Suprapubic skin (tissue), 4 donors: ENCODE measurements at regions not wholly inside any gene's neighbourhood (a gene's known extent, or its start where the extent isn't known, plus 50 kb on each side); places are given as distances from the start of the nearest gene placed in this dataset.

Source experiments
- DNase-seq, 2 donors: peaks; one replicate each; pipeline ENCODE4 v3.0.0-alpha.2; 2019; ENCODE audit warnings: low spot score in 2 of 2
- H3K27ac ChIP-seq: fragments of 200-600 bp; sonication (generic); one replicate; pipeline ENCODE4 v1.5.1; 2019
- H3K27me3 ChIP-seq: fragments of 200-600 bp; sonication (generic); one replicate; pipeline ENCODE4 v1.5.1; 2019
- H3K36me3 ChIP-seq: fragments of 200-600 bp; sonication (generic); one replicate; pipeline ENCODE4 v1.5.1; 2019
- H3K4me1 ChIP-seq: fragments of 200-600 bp; sonication (generic); one replicate; pipeline ENCODE4 v1.5.1; 2019
- H3K4me3 ChIP-seq: fragments of 200-600 bp; sonication (generic); one replicate; pipeline ENCODE4 v1.5.1; 2019; ENCODE audit warnings: mild to moderate bottlenecking
- H3K9me3 ChIP-seq: fragments of 200-600 bp; sonication (generic); one replicate; pipeline ENCODE4 v1.5.1; 2019
- EP300 ChIP-seq: sonication (generic); formaldehyde crosslinking; IDR thresholded peaks from one replicate; pipeline ENCODE4 v1.6.1; 2017; ENCODE audit warnings: antibody characterized with exemption
- POLR2A ChIP-seq, 2 donors: fragments of 450-650 bp; IDR thresholded peaks; one replicate each; pipeline ENCODE4 v1.6.1; 2017; ENCODE audit warnings: antibody characterized with exemption in 2 of 2, mild to moderate bottlenecking in 2 of 2, moderate library complexity in 2 of 2
- POLR2AphosphoS5 ChIP-seq, 3 donors: sonication (generic); formaldehyde crosslinking; IDR thresholded peaks; one replicate each; pipeline ENCODE4 v1.6.1; 2017; ENCODE audit warnings: antibody characterized with exemption in 3 of 3
- WGBS: methylation state at CpG from one replicate; pipeline ENCODE4 v1.1.5; 2018; 5-methylcytosine and 5-hydroxymethylcytosine counted together
- TF ChIP-seq, protein P1 (sequence below), 2 donors: fragments of 200-600 bp in 1 of 2; fragments of 450-650 bp in 1 of 2; sonication (generic) in 1 of 2; IDR thresholded peaks; one replicate each; pipeline ENCODE4 v1.5.1; 2016 to 2019; ENCODE audit warnings: antibody characterized with exemption in 2 of 2, mild to moderate bottlenecking in 1 of 2, moderate library complexity in 1 of 2

DNA sequence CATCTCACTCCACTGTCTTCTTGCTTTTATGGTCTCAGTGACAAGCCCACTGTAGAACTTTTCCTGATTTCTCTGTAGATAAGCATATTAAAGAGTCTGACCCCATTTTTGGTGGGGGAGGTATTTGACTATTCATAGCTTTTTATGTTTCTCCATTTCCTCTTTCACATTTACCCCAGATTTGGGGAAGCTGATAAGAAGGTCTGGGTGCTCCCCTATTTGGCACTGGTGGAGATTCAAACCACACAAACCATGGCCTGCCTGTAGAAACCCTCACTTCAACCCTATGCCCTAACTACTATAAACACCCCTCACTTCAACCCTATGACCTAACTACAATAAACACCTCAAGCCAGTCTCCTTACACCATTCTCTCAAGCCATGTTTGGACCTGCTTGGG, 196.2 kb upstream of the SYNDIG1 start:
- no peak overlapping the region for H3K4me3 ChIP-seq
- TF ChIP-seq EP300 (no peak), POLR2A (IDR thresholded peaks at IDR 0.05) (no peak), POLR2AphosphoS5 (IDR thresholded peaks at IDR 0.05) (no peak)
- TF ChIP-seq, protein P1, sequence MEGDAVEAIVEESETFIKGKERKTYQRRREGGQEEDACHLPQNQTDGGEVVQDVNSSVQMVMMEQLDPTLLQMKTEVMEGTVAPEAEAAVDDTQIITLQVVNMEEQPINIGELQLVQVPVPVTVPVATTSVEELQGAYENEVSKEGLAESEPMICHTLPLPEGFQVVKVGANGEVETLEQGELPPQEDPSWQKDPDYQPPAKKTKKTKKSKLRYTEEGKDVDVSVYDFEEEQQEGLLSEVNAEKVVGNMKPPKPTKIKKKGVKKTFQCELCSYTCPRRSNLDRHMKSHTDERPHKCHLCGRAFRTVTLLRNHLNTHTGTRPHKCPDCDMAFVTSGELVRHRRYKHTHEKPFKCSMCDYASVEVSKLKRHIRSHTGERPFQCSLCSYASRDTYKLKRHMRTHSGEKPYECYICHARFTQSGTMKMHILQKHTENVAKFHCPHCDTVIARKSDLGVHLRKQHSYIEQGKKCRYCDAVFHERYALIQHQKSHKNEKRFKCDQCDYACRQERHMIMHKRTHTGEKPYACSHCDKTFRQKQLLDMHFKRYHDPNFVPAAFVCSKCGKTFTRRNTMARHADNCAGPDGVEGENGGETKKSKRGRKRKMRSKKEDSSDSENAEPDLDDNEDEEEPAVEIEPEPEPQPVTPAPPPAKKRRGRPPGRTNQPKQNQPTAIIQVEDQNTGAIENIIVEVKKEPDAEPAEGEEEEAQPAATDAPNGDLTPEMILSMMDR (IDR thresholded peaks at IDR 0.05), result no peak
- no peaks in the 10 kb centered on the region for H3K27me3 ChIP-seq
- no peaks in the 10 kb centered on the region for H3K4me1 ChIP-seq
- H3K27ac ChIP-seq, result no peak overlapping the region
- no peaks in the 10 kb centered on the region for H3K9me3 ChIP-seq
- DNase-seq, result no peak
- H3K36me3 ChIP-seq, result no peaks in the 10 kb centered on the region

DNA sequence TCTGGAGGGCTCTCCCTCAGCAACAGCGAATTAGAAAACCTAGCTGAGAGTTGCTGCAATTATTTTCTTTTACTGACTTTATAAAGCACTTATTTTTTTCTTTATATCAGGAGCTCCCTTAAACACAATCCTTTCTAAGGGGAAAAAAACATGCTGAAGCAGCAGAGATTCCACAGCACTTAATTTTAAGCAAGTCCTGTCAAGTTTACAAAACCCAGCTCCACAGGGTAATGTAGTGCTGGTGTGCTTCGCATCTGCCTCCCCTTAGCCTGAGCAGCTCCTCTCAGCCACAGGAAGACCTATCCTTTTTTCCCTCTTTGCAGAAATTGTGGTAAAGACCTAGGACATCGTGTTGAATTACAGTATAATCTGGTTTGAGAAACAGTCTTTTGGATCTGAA, 208.1 kb upstream of the SYNDIG1 start:
- 30% methylated on average over 3 of the region's 3 CpGs for WGBS

DNA sequence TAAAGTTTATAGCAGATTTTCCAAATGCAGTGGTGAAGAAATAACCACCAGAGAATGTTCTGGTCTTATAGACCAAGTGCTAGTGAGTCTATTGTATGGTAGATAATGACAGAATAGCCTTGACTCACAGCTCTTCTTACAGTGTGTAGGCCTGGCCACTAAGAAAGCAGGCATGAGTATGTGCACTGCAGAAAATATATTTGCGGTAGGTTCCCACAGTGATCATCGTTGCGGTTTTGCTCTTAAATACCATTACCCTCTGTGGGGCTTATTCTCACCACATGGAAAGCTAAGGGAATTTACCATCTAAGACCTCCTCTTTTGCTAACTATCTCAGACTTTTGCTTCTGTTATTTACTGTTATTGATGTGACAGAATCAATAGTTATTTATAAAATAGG, 212.3 kb upstream of the SYNDIG1 start:
- no peaks in the 10 kb centered on the region for H3K27me3 ChIP-seq
- H3K36me3 ChIP-seq, result no peaks in the 10 kb centered on the region
- DNase-seq, result no peak
- H3K4me3 ChIP-seq, result no peak overlapping the region
- no peaks in the 10 kb centered on the region for H3K9me3 ChIP-seq
- H3K27ac ChIP-seq, result no peak overlapping the region
- H3K4me1 ChIP-seq, result no peaks in the 10 kb centered on the region
- 96% methylated on average over 3 of the region's 3 CpGs for WGBS
- TF ChIP-seq POLR2A (IDR thresholded peaks at IDR 0.05) (no peak), POLR2AphosphoS5 (IDR thresholded peaks at IDR 0.05) (no peak), EP300 (no peak)
- TF ChIP-seq, protein P1 (IDR thresholded peaks at IDR 0.05), result no peak

More for the DNA sequence above, 208.1 kb upstream of the SYNDIG1 start:
- DNase-seq, result no peak
- Histone ChIP-seq H3K27ac (no peak overlapping the region), H3K9me3 (no peaks in the 10 kb centered on the region), H3K4me3 (no peak overlapping the region), H3K4me1 (no peaks in the 10 kb centered on the region), H3K36me3 (no peaks in the 10 kb centered on the region), H3K27me3 (no peaks in the 10 kb centered on the region)
- TF ChIP-seq POLR2AphosphoS5 (IDR thresholded peaks at IDR 0.05) (no peak), POLR2A (IDR thresholded peaks at IDR 0.05) (no peak), EP300 (no peak)
- TF ChIP-seq, protein P1 (IDR thresholded peaks at IDR 0.05), result no peak

DNA sequence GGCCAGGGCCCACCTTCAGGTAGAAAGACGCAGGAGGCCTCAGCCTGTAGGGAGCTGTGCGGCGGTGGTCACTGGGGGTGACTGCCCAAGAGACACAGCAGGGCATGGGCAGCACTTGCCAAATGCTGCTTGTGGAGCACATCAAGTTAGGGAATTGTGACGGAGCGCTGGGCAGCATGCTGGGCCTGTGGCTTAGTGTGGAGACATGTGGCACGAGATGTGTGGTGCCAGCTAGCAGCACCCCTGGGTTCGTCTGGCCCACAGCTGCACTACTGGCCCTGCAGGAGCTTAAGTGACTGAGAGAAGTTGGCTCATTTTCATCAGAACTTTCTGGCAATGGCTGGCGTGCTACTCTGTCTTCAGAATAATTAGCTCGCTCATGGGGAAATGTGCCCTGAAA, 213.1 kb upstream of the SYNDIG1 start:
- H3K36me3 ChIP-seq, result no peaks in the 10 kb centered on the region
- H3K4me1 ChIP-seq, result no peaks in the 10 kb centered on the region
- WGBS, result 73% methylated on average over 9 of the region's 9 CpGs
- DNase-seq, result no peak
- H3K9me3 ChIP-seq, result no peaks in the 10 kb centered on the region
- H3K27ac ChIP-seq, result no peak overlapping the region
- H3K4me3 ChIP-seq, result no peak overlapping the region
- H3K27me3 ChIP-seq, result no peaks in the 10 kb centered on the region
- no peak for TF ChIP-seq POLR2AphosphoS5 (IDR thresholded peaks at IDR 0.05)
- TF ChIP-seq, protein P1 (IDR thresholded peaks at IDR 0.05), result no peak
- no peak for TF ChIP-seq POLR2A (IDR thresholded peaks at IDR 0.05)
- TF ChIP-seq EP300, result no peak

DNA sequence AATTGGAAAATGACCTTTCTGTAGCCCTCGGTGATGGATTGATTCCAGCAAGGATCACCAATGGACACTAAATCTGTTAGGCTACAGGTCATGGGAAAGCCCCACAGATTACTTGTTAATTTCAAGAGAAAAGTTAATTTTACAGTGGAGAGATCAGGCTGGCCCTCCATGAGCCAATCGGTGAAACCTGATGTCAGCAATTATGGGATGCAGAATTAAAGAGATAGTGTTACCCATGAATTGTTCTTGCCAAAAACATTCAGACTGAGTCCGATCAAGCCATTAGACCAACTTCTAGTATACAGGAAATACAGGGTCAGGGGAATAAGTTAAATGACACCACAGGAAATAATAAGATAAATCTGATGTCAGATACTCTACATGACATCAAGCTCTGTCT, 214.9 kb upstream of the SYNDIG1 start:
- no peak for TF ChIP-seq POLR2AphosphoS5 (IDR thresholded peaks at IDR 0.05)
- TF ChIP-seq EP300, result no peak
- TF ChIP-seq POLR2A (IDR thresholded peaks at IDR 0.05), result no peak
- TF ChIP-seq, protein P1 (IDR thresholded peaks at IDR 0.05), result no peak
- H3K4me1 ChIP-seq, result no peaks in the 10 kb centered on the region
- H3K27me3 ChIP-seq, result no peaks in the 10 kb centered on the region
- WGBS, result 91% methylated on average over 3 of the region's 3 CpGs
- no peak overlapping the region for H3K27ac ChIP-seq
- DNase-seq, result no peak
- H3K4me3 ChIP-seq, result no peak overlapping the region
- no peaks in the 10 kb centered on the region for H3K36me3 ChIP-seq
- H3K9me3 ChIP-seq, result no peaks in the 10 kb centered on the region
